HCT116 (cell line): ENCODE measurements at regions not wholly inside any gene's neighbourhood (a gene's known extent, or its start where the extent isn't known, plus 50 kb on each side); places are given as distances from the start of the nearest gene placed in this dataset.

ENCODE experiments used
- ATAC-seq: fragments of 200-7000 bp; cut with Tn5 transposase; 2 replicates; pipeline ENCODE4 v1.9.1; 2020; ENCODE audit warnings: mild to moderate bottlenecking, moderate library complexity
- BruUV-seq: library from RNA; stranded (reverse); fragments of 400-500 nt; replicated peaks from 2 replicates; lab custom pipeline; 2021; lab: Mats Ljungman, UMichigan
- CTCF ChIA-PET: fragments of 300-600 bp; sonication (Branson Sonifier 250); formaldehyde crosslinking; loops from one replicate; lab custom pipeline; 2021; ENCODE audit warnings: antibody characterized with exemption; lab: Charles Lee
- POLR2A ChIA-PET: fragments of 300-600, 350-600 bp; sonication (Branson Sonifier 250); formaldehyde crosslinking; loops from one replicate; lab custom pipeline; 2021; ENCODE audit warnings: antibody characterized with exemption; lab: Charles Lee
- RAD21 ChIA-PET, 2 experiments: fragments of 300-600 bp; sonication (Branson Sonifier 250); formaldehyde crosslinking; loops; one replicate each; lab custom pipeline; 2023; ENCODE audit warnings: low total read pairs in 2 of 2; ENCODE audit not compliant: uncharacterized antibody in 2 of 2, unreplicated experiment in 2 of 2, low non-redundant PET in 1 of 2; lab: Charles Lee
- DNase-seq: peaks from one replicate; pipeline ENCODE4 v3.0.0-alpha.2; 2010; ENCODE audit warnings: low read depth, low spot score
- H2AFZ ChIP-seq: fragments of 200-600 bp; shearing (Covaris generic), sonication (generic); 2 replicates; pipeline ENCODE4 v1.6.1; 2017; ENCODE audit warnings: low read depth, mixed run types, mixed read lengths, antibody characterized with exemption, low read length; ENCODE audit not compliant: poor library complexity, severe bottlenecking
- H3K27ac ChIP-seq: 2 replicates; pipeline ENCODE4 v1.5.1; 2012; ENCODE audit warnings: low read depth, low read length
- H3K27me3 ChIP-seq: fragments of 200-600 bp; sonication (generic); 2 replicates; pipeline ENCODE4 v1.6.1; 2016; ENCODE audit warnings: mixed run types, low read length, mixed read lengths; ENCODE audit not compliant: insufficient read depth
- H3K36me3 ChIP-seq, 2 experiments: fragments of 200-500 bp in 1 of 2; fragments of 200-600 bp in 1 of 2; sonication (Bioruptor generic) in 1 of 2; sonication (generic) in 1 of 2; 2 replicates each; pipeline versions ENCODE4 v1.5.1 to v1.6.1; 2014 to 2016; ENCODE audit warnings: low read length in 2 of 2, inconsistent platforms in 1 of 2, mixed read lengths in 1 of 2, mixed run types in 1 of 2; ENCODE audit not compliant: insufficient read depth in 2 of 2, control insufficient read depth in 1 of 2
- H3K4me1 ChIP-seq, 2 experiments: fragments of 200-600 bp in 1 of 2; sonication (generic) in 1 of 2; 2 replicates each; pipeline versions ENCODE4 v1.5.1 to v1.6.1; 2012 to 2017; ENCODE audit warnings: low read length in 2 of 2, inconsistent platforms in 1 of 2, mild to moderate bottlenecking in 1 of 2, mixed read lengths in 1 of 2, mixed run types in 1 of 2, moderate library complexity in 1 of 2; ENCODE audit not compliant: insufficient read depth in 2 of 2, control insufficient read depth in 1 of 2
- H3K4me2 ChIP-seq: fragments of 200-600 bp; sonication (generic); 2 replicates; pipeline ENCODE4 v1.6.1; 2017; ENCODE audit warnings: mixed run types, low read length, mixed read lengths
- H3K4me3 ChIP-seq, 2 experiments: fragments of 200-600 bp in 1 of 2; sonication (generic) in 1 of 2; replicated peaks in 1 of 2; 2 replicates each; pipeline ENCODE4 v1.5.1; 2011 to 2016; ENCODE audit warnings: low read length in 2 of 2, control low read depth in 1 of 2, low read depth in 1 of 2, mild to moderate bottlenecking in 1 of 2, mixed read lengths in 1 of 2, mixed run types in 1 of 2
- H3K79me2 ChIP-seq: fragments of 200-600 bp; sonication (generic); 2 replicates; pipeline ENCODE4 v1.6.1; 2017; ENCODE audit warnings: mild to moderate bottlenecking, mixed run types, low read length, moderate library complexity, mixed read lengths; ENCODE audit not compliant: insufficient read depth
- H3K9ac ChIP-seq: fragments of 200-600 bp; sonication (generic); 2 replicates; pipeline ENCODE4 v1.6.1; 2016; ENCODE audit warnings: low read length, mixed read lengths
- H3K9me2 ChIP-seq: fragments of 200-600 bp; sonication (generic), shearing (Covaris generic); 2 replicates; pipeline ENCODE4 v1.6.1; 2017; ENCODE audit warnings: mixed run types, mild to moderate bottlenecking, moderate library complexity; ENCODE audit not compliant: insufficient read depth
- H3K9me3 ChIP-seq, 2 experiments: fragments of 200-500 bp in 1 of 2; fragments of 200-600 bp in 1 of 2; sonication (Bioruptor generic) in 1 of 2; sonication (generic) in 1 of 2; 2 replicates each; pipeline ENCODE4 v1.6.1; 2014 to 2017; ENCODE audit warnings: low read length in 2 of 2, mixed read lengths in 2 of 2, inconsistent platforms in 1 of 2, low read depth in 1 of 2, mild to moderate bottlenecking in 1 of 2, mixed run types in 1 of 2, moderate library complexity in 1 of 2; ENCODE audit not compliant: control insufficient read depth in 1 of 2, insufficient read depth in 1 of 2
- H4K20me1 ChIP-seq: fragments of 200-600 bp; sonication (generic), shearing (Covaris generic); 2 replicates; pipeline ENCODE4 v1.6.1; 2017; ENCODE audit warnings: mixed run types, mild to moderate bottlenecking, moderate library complexity; ENCODE audit not compliant: insufficient read depth
- CBX3 ChIP-seq: IDR thresholded peaks from 2 replicates; pipeline ENCODE4 v1.6.1; 2012; ENCODE audit warnings: low read depth
- ELF1 ChIP-seq: IDR thresholded peaks from 2 replicates; pipeline ENCODE4 v1.6.1; 2012; ENCODE audit warnings: low read depth, borderline replicate concordance
- EZH2phosphoT487 ChIP-seq: fragments of 200-600 bp; IDR thresholded peaks from 2 replicates; pipeline ENCODE4 v1.6.1; 2018; ENCODE audit warnings: antibody characterized with exemption, borderline replicate concordance
- FOSL1 ChIP-seq: IDR thresholded peaks from 2 replicates; pipeline ENCODE4 v1.6.1; 2012; ENCODE audit warnings: low read depth
- JUND ChIP-seq: IDR thresholded peaks from 2 replicates; pipeline ENCODE4 v1.6.1; 2012
- SIN3A ChIP-seq: IDR thresholded peaks from 2 replicates; pipeline ENCODE4 v1.6.1; 2012; ENCODE audit warnings: low read depth
- TCF7L2 ChIP-seq: IDR thresholded peaks from 2 replicates; pipeline ENCODE4 v1.7.0; 2011; ENCODE audit warnings: borderline replicate concordance, inconsistent platforms; ENCODE audit not compliant: insufficient read depth, insufficient read length; ENCODE audit errors: extremely low read depth
- intact Hi-C: fragments of 100-400 bp; cut with micrococcal nuclease; formaldehyde crosslinking; loops from 2 replicates; pipeline ENCODE4 v1.10.0; 2022
- TF ChIP-seq, protein P1 (sequence below): IDR thresholded peaks from 2 replicates; pipeline ENCODE4 v1.6.1; 2012; ENCODE audit warnings: low read depth

DNA sequence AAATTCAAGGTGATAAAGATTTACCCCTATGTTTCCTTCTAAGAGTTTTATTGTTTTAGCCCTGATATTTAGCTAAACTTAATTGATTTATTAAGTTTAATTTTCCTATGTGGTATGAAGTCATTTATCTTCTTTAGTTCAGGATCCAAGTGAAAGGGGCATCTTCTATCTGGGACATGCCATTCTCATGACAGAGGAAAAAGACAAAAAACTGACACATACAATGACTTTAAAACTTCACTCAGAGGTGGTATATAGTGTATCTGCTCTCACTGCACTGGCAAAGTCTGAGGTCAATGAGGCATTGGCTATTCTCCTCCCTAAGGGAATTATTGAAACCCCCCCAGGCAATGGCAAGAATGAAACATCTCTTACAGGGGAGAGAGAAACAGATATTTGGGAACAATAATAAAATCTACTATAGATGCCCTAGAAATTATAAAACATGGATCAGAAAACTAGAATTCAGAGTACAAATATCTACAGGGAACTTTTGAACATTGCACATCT, 237.4 kb downstream of the MYCN start:
- TF ChIP-seq TCF7L2 (no peak), SIN3A (no peak), CBX3 (no peak)
- no peak for ATAC-seq
- DNase-seq, result no peak
- no peaks in the 10 kb centered on the region for H3K9me2 ChIP-seq
- H3K4me1 ChIP-seq, result no peaks in the 10 kb centered on the region
- H4K20me1 ChIP-seq, result no peaks in the 10 kb centered on the region
- H3K36me3 ChIP-seq, result no peaks in the 10 kb centered on the region
- RAD21 ChIA-PET, result no interaction called here
- H3K9ac ChIP-seq, result no peak overlapping the region
- H3K27me3 ChIP-seq, result no peaks in the 10 kb centered on the region
- POLR2A ChIA-PET, result no interaction called here
- H2AFZ ChIP-seq, result no peak overlapping the region
- no peaks in the 10 kb centered on the region for H3K79me2 ChIP-seq
- no peak overlapping the region for H3K27ac ChIP-seq
- H3K9me3 ChIP-seq, result no peaks in the 10 kb centered on the region
- BruUV-seq, result no TSS peak
- CTCF ChIA-PET, result no interaction called here
- intact Hi-C loops, result no loop called here
- H3K4me2 ChIP-seq, result no peak overlapping the region
- H3K4me3 ChIP-seq, result no peak overlapping the region

DNA sequence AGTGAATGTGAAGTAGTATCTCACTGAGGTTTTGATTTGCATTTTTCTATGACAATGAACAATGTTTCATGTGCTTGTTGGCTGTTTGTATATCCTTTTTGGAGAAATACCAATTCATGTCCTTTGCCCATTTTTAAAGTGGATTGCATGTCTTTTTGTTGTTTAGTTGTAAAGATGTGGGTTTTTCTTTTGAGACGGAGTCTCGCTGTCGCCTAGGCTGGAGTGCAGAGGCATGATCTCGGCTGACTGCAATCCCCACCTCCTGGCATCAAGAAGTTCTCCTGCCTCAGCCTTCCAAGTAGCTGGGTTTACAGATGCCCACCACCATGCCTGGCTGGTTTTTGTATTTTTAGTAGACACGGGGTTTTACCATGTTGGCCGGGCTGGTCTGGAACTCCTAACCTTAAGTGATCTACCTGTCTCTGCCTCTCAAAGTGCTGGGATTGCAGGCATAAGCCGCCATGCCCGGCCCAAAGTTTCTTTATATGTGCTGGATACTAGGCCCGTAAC, 236.7 kb downstream of the MYCN start:
- Histone ChIP-seq H2AFZ (no peak overlapping the region), H3K4me2 (no peak overlapping the region), H3K9me3 (no peaks in the 10 kb centered on the region), H3K4me3 (no peak overlapping the region), H3K9me2 (no peaks in the 10 kb centered on the region), H3K79me2 (no peaks in the 10 kb centered on the region), H3K27ac (no peak overlapping the region), H3K27me3 (no peaks in the 10 kb centered on the region), H3K36me3 (no peaks in the 10 kb centered on the region), H4K20me1 (no peaks in the 10 kb centered on the region), H3K9ac (no peak overlapping the region), H3K4me1 (no peaks in the 10 kb centered on the region)
- DNase-seq (no peak), ATAC-seq (no peak)
- CTCF ChIA-PET, result no interaction called here
- no TSS peak for BruUV-seq
- TF ChIP-seq JUND (no peak), ELF1 (no peak), TCF7L2 (no peak), EZH2phosphoT487 (no peak), FOSL1 (no peak)
- TF ChIP-seq, protein P1, sequence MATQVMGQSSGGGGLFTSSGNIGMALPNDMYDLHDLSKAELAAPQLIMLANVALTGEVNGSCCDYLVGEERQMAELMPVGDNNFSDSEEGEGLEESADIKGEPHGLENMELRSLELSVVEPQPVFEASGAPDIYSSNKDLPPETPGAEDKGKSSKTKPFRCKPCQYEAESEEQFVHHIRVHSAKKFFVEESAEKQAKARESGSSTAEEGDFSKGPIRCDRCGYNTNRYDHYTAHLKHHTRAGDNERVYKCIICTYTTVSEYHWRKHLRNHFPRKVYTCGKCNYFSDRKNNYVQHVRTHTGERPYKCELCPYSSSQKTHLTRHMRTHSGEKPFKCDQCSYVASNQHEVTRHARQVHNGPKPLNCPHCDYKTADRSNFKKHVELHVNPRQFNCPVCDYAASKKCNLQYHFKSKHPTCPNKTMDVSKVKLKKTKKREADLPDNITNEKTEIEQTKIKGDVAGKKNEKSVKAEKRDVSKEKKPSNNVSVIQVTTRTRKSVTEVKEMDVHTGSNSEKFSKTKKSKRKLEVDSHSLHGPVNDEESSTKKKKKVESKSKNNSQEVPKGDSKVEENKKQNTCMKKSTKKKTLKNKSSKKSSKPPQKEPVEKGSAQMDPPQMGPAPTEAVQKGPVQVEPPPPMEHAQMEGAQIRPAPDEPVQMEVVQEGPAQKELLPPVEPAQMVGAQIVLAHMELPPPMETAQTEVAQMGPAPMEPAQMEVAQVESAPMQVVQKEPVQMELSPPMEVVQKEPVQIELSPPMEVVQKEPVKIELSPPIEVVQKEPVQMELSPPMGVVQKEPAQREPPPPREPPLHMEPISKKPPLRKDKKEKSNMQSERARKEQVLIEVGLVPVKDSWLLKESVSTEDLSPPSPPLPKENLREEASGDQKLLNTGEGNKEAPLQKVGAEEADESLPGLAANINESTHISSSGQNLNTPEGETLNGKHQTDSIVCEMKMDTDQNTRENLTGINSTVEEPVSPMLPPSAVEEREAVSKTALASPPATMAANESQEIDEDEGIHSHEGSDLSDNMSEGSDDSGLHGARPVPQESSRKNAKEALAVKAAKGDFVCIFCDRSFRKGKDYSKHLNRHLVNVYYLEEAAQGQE, result no peak
- POLR2A ChIA-PET, result no interaction called here
- intact Hi-C loops, result no loop called here
- RAD21 ChIA-PET, result interaction anchor here in 1 of 2 experiments (0.7 kb wide), 1 partner anchor 1120 kb away, joined by 3 read pairs; no protein-coding TSS in a partner anchor
